ENCODE measurements at regions not wholly inside any gene's neighbourhood (a gene's known extent, or its start where the extent isn't known, plus 50 kb on each side); places are given as distances from the start of the nearest gene placed in this dataset.

GRCh38 chr4:134043266-134043665 lies 158.3 kb downstream of the PABPC4L start:
- TF ChIP-seq CTCF (IDR thresholded peaks at IDR 0.05 in 4 of 5, conservative IDR thresholded peaks at IDR 0.05 in 1 of 5) (no peak), POLR2A (IDR thresholded peaks at IDR 0.05) (no peak)
